Activated T-cell treated with anti-CD3 and anti-CD28 coated beads, Interleukin-2, amount 50 U/mL, for 24 hours (primary cell): ENCODE measurements at regions not wholly inside any gene's neighbourhood (a gene's known extent, or its start where the extent isn't known, plus 50 kb on each side); places are given as distances from the start of the nearest gene placed in this dataset.
"Not testable (repeated sequence)": the region's sequence is repeated elsewhere in the genome, so short reads cannot be mapped to it uniquely, and the experiment has no call there.

ENCODE experiments used
- DNase-seq: peaks from one replicate; pipeline ENCODE4 v3.0.0-alpha.2; 2020
- H3K27ac Mint-ChIP-seq: 2 replicates; pipeline ENCODE4 v1.8.0; 2020; ENCODE audit warnings: mild to moderate bottlenecking, mixed read lengths
- H3K27me3 Mint-ChIP-seq: 2 replicates; pipeline ENCODE4 v1.8.0; 2020; ENCODE audit warnings: mixed read lengths
- H3K36me3 Mint-ChIP-seq: 2 replicates; pipeline ENCODE4 v1.8.0; 2020; ENCODE audit warnings: low read depth, mixed read lengths
- H3K4me1 Mint-ChIP-seq: 2 replicates; pipeline ENCODE4 v1.8.0; 2020; ENCODE audit warnings: low read depth, mixed read lengths
- H3K4me3 Mint-ChIP-seq: 2 replicates; pipeline ENCODE4 v1.8.0; 2020; ENCODE audit warnings: mild to moderate bottlenecking, moderate library complexity, mixed read lengths
- H3K9me3 Mint-ChIP-seq: 2 replicates; pipeline ENCODE4 v1.8.0; 2020; ENCODE audit warnings: mixed read lengths

- H3K36me3 Mint-ChIP-seq, H3K4me1 Mint-ChIP-seq, H3K9me3 Mint-ChIP-seq, H3K27me3 Mint-ChIP-seq, DNase-seq, H3K27ac Mint-ChIP-seq, H3K4me3 Mint-ChIP-seq: not testable (repeated sequence)
These were observed 227.1 kb downstream of the KCTD12 start for GRCh38 chr13:76659074-76659473.

- Mint-ChIP-seq H3K27me3 (peaks cover 20% of the 10 kb centered on the region), H3K27ac (no peak overlapping the region)
These were observed 229.7 kb downstream of the KCTD12 start for GRCh38 chr13:76656500-76656899.

GRCh38 chr13:76656056-76656455 is 230.1 kb downstream of the KCTD12 start:
- H3K4me3 Mint-ChIP-seq = no peak overlapping the region
- no peaks in the 10 kb centered on the region for H3K4me1 Mint-ChIP-seq
- no peaks in the 10 kb centered on the region for H3K9me3 Mint-ChIP-seq
- H3K27me3 Mint-ChIP-seq = peaks cover 24% of the 10 kb centered on the region
- no peak for DNase-seq
- no peak overlapping the region for H3K27ac Mint-ChIP-seq
- H3K36me3 Mint-ChIP-seq = no peaks in the 10 kb centered on the region

More at GRCh38 chr13:76656500-76656899, 229.7 kb downstream of the KCTD12 start:
- H3K36me3 Mint-ChIP-seq = no peaks in the 10 kb centered on the region
- no peak overlapping the region for H3K4me3 Mint-ChIP-seq
- H3K9me3 Mint-ChIP-seq = no peaks in the 10 kb centered on the region
- H3K4me1 Mint-ChIP-seq = no peaks in the 10 kb centered on the region
- DNase-seq = no peak

GRCh38 chr13:76654263-76654662 is 231.9 kb downstream of the KCTD12 start:
- Mint-ChIP-seq H3K36me3 (no peaks in the 10 kb centered on the region), H3K9me3 (no peaks in the 10 kb centered on the region), H3K4me3 (no peak overlapping the region), H3K27me3 (peaks cover 30% of the 10 kb centered on the region), H3K4me1 (no peaks in the 10 kb centered on the region), H3K27ac (no peak overlapping the region)
- DNase-seq = no peak

GRCh38 chr13:76651286-76651685 is 234.9 kb downstream of the KCTD12 start:
- H3K9me3 Mint-ChIP-seq = no peaks in the 10 kb centered on the region

GRCh38 chr13:76647550-76647949 is 238.7 kb downstream of the KCTD12 start:
- no peak overlapping the region for H3K4me3 Mint-ChIP-seq
- H3K9me3 Mint-ChIP-seq = no peaks in the 10 kb centered on the region
- no peak overlapping the region for H3K27ac Mint-ChIP-seq
- peaks cover 23% of the 10 kb centered on the region for H3K27me3 Mint-ChIP-seq
- no peaks in the 10 kb centered on the region for H3K4me1 Mint-ChIP-seq
- no peak for DNase-seq
- H3K36me3 Mint-ChIP-seq = no peaks in the 10 kb centered on the region

More at GRCh38 chr13:76651286-76651685, 234.9 kb downstream of the KCTD12 start:
- H3K4me3 Mint-ChIP-seq = no peak overlapping the region
- no peaks in the 10 kb centered on the region for H3K36me3 Mint-ChIP-seq
- H3K27ac Mint-ChIP-seq = no peak overlapping the region
- peaks cover 30% of the 10 kb centered on the region for H3K27me3 Mint-ChIP-seq
- H3K4me1 Mint-ChIP-seq = no peaks in the 10 kb centered on the region
- no peak for DNase-seq

- no peak overlapping the region for H3K4me3 Mint-ChIP-seq
- no peaks in the 10 kb centered on the region for H3K4me1 Mint-ChIP-seq
- no peak for DNase-seq
- H3K27me3 Mint-ChIP-seq = peaks cover 21% of the 10 kb centered on the region
- no peaks in the 10 kb centered on the region for H3K36me3 Mint-ChIP-seq
- no peaks in the 10 kb centered on the region for H3K9me3 Mint-ChIP-seq
- no peak overlapping the region for H3K27ac Mint-ChIP-seq
These were observed 239.3 kb downstream of the KCTD12 start for GRCh38 chr13:76646946-76647345.

- H3K27me3 Mint-ChIP-seq = peaks cover 10% of the 10 kb centered on the region
- H3K4me1 Mint-ChIP-seq = no peaks in the 10 kb centered on the region
- H3K36me3 Mint-ChIP-seq = no peaks in the 10 kb centered on the region
- DNase-seq = no peak
- H3K27ac Mint-ChIP-seq = no peak overlapping the region
- no peaks in the 10 kb centered on the region for H3K9me3 Mint-ChIP-seq
- no peak overlapping the region for H3K4me3 Mint-ChIP-seq
These were observed 240.6 kb downstream of the KCTD12 start for GRCh38 chr13:76645632-76646031.

GRCh38 chr13:76644906-76645305 is 241.3 kb downstream of the KCTD12 start:
- H3K27me3 Mint-ChIP-seq = peaks cover 8% of the 10 kb centered on the region
- no peak overlapping the region for H3K4me3 Mint-ChIP-seq
- H3K36me3 Mint-ChIP-seq = no peaks in the 10 kb centered on the region
- no peaks in the 10 kb centered on the region for H3K9me3 Mint-ChIP-seq
- no peaks in the 10 kb centered on the region for H3K4me1 Mint-ChIP-seq
- no peak for DNase-seq
- no peak overlapping the region for H3K27ac Mint-ChIP-seq

GRCh38 chr13:76643596-76643995 is 242.6 kb downstream of the KCTD12 start:
- no peak for DNase-seq
- Mint-ChIP-seq H3K4me1 (no peaks in the 10 kb centered on the region), H3K4me3 (no peak overlapping the region), H3K27me3 (peaks cover 7% of the 10 kb centered on the region), H3K9me3 (no peaks in the 10 kb centered on the region), H3K36me3 (no peaks in the 10 kb centered on the region), H3K27ac (no peak overlapping the region)

GRCh38 chr13:76641056-76641455 is 245.1 kb downstream of the KCTD12 start:
- Mint-ChIP-seq H3K27ac (no peak overlapping the region), H3K4me3 (no peak overlapping the region), H3K36me3 (no peaks in the 10 kb centered on the region), H3K27me3 (peaks cover 2% of the 10 kb centered on the region), H3K9me3 (no peaks in the 10 kb centered on the region), H3K4me1 (no peaks in the 10 kb centered on the region)
- DNase-seq = no peak

- peaks cover 2% of the 10 kb centered on the region for H3K27me3 Mint-ChIP-seq
- no peaks in the 10 kb centered on the region for H3K36me3 Mint-ChIP-seq
- no peak for DNase-seq
- no peak overlapping the region for H3K27ac Mint-ChIP-seq
- H3K9me3 Mint-ChIP-seq = no peaks in the 10 kb centered on the region
- H3K4me3 Mint-ChIP-seq = no peak overlapping the region
- no peaks in the 10 kb centered on the region for H3K4me1 Mint-ChIP-seq
These were observed 247.3 kb downstream of the KCTD12 start for GRCh38 chr13:76638882-76639281.

- Mint-ChIP-seq H3K9me3 (no peaks in the 10 kb centered on the region), H3K27me3 (peaks cover 2% of the 10 kb centered on the region), H3K27ac (no peak overlapping the region), H3K4me3 (no peak overlapping the region), H3K36me3 (no peaks in the 10 kb centered on the region), H3K4me1 (no peaks in the 10 kb centered on the region)
- DNase-seq = no peak
These were observed 248.0 kb downstream of the KCTD12 start for GRCh38 chr13:76638181-76638580.

GRCh38 chr13:76637641-76638141 is 248.5 kb downstream of the KCTD12 start:
- H3K9me3 Mint-ChIP-seq = no peaks in the 10 kb centered on the region
- no peaks in the 10 kb centered on the region for H3K36me3 Mint-ChIP-seq
- H3K27ac Mint-ChIP-seq = no peak overlapping the region
- H3K4me3 Mint-ChIP-seq = no peak overlapping the region
- no peak for DNase-seq
- H3K4me1 Mint-ChIP-seq = no peaks in the 10 kb centered on the region
- peaks cover 2% of the 10 kb centered on the region for H3K27me3 Mint-ChIP-seq

- Mint-ChIP-seq H3K4me1 (no peaks in the 10 kb centered on the region), H3K27ac (no peak overlapping the region), H3K4me3 (no peak overlapping the region), H3K36me3 (no peaks in the 10 kb centered on the region), H3K27me3 (peaks cover 2% of the 10 kb centered on the region), H3K9me3 (no peaks in the 10 kb centered on the region)
- no peak for DNase-seq
These were observed 249.4 kb downstream of the KCTD12 start for GRCh38 chr13:76636829-76637228.
